ENCODE measurements at regions not wholly inside any gene's neighbourhood (a gene's known extent, or its start where the extent isn't known, plus 50 kb on each side); places are given as distances from the start of the nearest gene placed in this dataset.

- ChIA-PET POLR2A (no interaction called here), CTCF (no interaction called here)
- intact Hi-C loops (cut with micrococcal nuclease) = no loop called here
- TF ChIP-seq GATA2 (IDR thresholded peaks at IDR 0.05; ENCODE audit: insufficient read depth, insufficient read length, low read depth, low read length) = no peak
- H4K20me1 ChIP-seq (replicated peaks; ENCODE audit: control insufficient read depth, extremely low read depth, insufficient read depth, low read length) = no peaks in the 10 kb centered on the region
- no peaks in the 10 kb centered on the region for H3K9me1 ChIP-seq (replicated peaks; ENCODE audit: control insufficient read depth, extremely low read depth, insufficient read depth, low read length)
- dilution Hi-C loops (cut with MboI; ENCODE audit: extremely low pct_ligation_motif_present, low sequenced_read_pairs) = no loop called here
- BruUV-seq (replicated peaks) = no TSS peak
- no peak overlapping the region for H3K4me3 ChIP-seq (replicated peaks in 1 of 3; ENCODE audit: insufficient read depth in 1 of 3, low read depth in 1 of 3, low read length in 3 of 3)
- FAIRE-seq (no peak), DNase-seq (ENCODE audit: low read depth, low spot score) (no peak)
- no peak overlapping the region for H3K27ac ChIP-seq (ENCODE audit: insufficient read depth, low read depth, low read length)
- no peaks in the 10 kb centered on the region for H3K79me2 ChIP-seq (ENCODE audit: control insufficient read depth, insufficient read depth, low read length)
- no peaks in the 10 kb centered on the region for H3K9me3 ChIP-seq (replicated peaks; ENCODE audit: control insufficient read depth, insufficient read depth, low read length)
- no peaks in the 10 kb centered on the region for H3K27me3 ChIP-seq (ENCODE audit: control insufficient read depth in 2 of 2, insufficient read depth in 2 of 2, low read length in 2 of 2)
- H2AFZ ChIP-seq (ENCODE audit: low read depth, low read length) = no peak overlapping the region
- no peak overlapping the region for H3K9ac ChIP-seq (replicated peaks; ENCODE audit: extremely low read depth, insufficient read depth, low read length)
- no peak overlapping the region for H3K4me2 ChIP-seq (ENCODE audit: insufficient read depth, low read length)
- H3K4me1 ChIP-seq (ENCODE audit: control insufficient read depth, extremely low read depth, insufficient read depth, low read length) = no peaks in the 10 kb centered on the region
- H3K36me3 ChIP-seq (ENCODE audit: control insufficient read depth in 2 of 2, extremely low read depth in 1 of 2, insufficient read depth in 2 of 2, low read length in 2 of 2) = no peaks in the 10 kb centered on the region
Measured at GRCh38 chrX:125422986-125423385, 103.3 kb downstream of the TEX13C start.

- no peak overlapping the region for H3K4me3 ChIP-seq (replicated peaks in 1 of 3; ENCODE audit: insufficient read depth in 1 of 3, low read depth in 1 of 3, low read length in 3 of 3)
- H3K27ac ChIP-seq (ENCODE audit: insufficient read depth, low read depth, low read length) = no peak overlapping the region
- dilution Hi-C loops (cut with MboI; ENCODE audit: extremely low pct_ligation_motif_present, low sequenced_read_pairs) = no loop called here
- H3K4me2 ChIP-seq (ENCODE audit: insufficient read depth, low read length) = no peak overlapping the region
- no peaks in the 10 kb centered on the region for H3K4me1 ChIP-seq (ENCODE audit: control insufficient read depth, extremely low read depth, insufficient read depth, low read length)
- intact Hi-C loops (cut with micrococcal nuclease) = no loop called here
- no peak overlapping the region for H2AFZ ChIP-seq (ENCODE audit: low read depth, low read length)
- FAIRE-seq (no peak), DNase-seq (ENCODE audit: low read depth, low spot score) (no peak)
- H3K79me2 ChIP-seq (ENCODE audit: control insufficient read depth, insufficient read depth, low read length) = no peaks in the 10 kb centered on the region
- H4K20me1 ChIP-seq (replicated peaks; ENCODE audit: control insufficient read depth, extremely low read depth, insufficient read depth, low read length) = no peaks in the 10 kb centered on the region
- CTCF ChIA-PET = no interaction called here
- H3K9ac ChIP-seq (replicated peaks; ENCODE audit: extremely low read depth, insufficient read depth, low read length) = no peak overlapping the region
- H3K36me3 ChIP-seq (ENCODE audit: control insufficient read depth in 2 of 2, extremely low read depth in 1 of 2, insufficient read depth in 2 of 2, low read length in 2 of 2) = no peaks in the 10 kb centered on the region
- no peaks in the 10 kb centered on the region for H3K27me3 ChIP-seq (ENCODE audit: control insufficient read depth in 2 of 2, insufficient read depth in 2 of 2, low read length in 2 of 2)
- TF ChIP-seq JUN (IDR thresholded peaks at IDR 0.05; ENCODE audit: borderline replicate concordance, insufficient read depth, insufficient read length, low read depth) (no peak), POLR2AphosphoS5 (IDR thresholded peaks at IDR 0.05; ENCODE audit: insufficient read depth, low read depth, low read length) (no peak), GATA2 (IDR thresholded peaks at IDR 0.05; ENCODE audit: insufficient read depth, insufficient read length, low read depth, low read length) (no peak), MYC (IDR thresholded peaks at IDR 0.05; ENCODE audit: low read depth, low read length) (no peak), FOS (IDR thresholded peaks at IDR 0.05; ENCODE audit: borderline replicate concordance, insufficient read depth, low read length) (no peak), EZH2 (IDR thresholded peaks at IDR 0.05; ENCODE audit: borderline replicate concordance, low read depth, low read length, severe bottlenecking) (no peak), MAX (IDR thresholded peaks at IDR 0.05; ENCODE audit: insufficient read depth, insufficient read length) (no peak)
- TF ChIP-seq, protein P1, sequence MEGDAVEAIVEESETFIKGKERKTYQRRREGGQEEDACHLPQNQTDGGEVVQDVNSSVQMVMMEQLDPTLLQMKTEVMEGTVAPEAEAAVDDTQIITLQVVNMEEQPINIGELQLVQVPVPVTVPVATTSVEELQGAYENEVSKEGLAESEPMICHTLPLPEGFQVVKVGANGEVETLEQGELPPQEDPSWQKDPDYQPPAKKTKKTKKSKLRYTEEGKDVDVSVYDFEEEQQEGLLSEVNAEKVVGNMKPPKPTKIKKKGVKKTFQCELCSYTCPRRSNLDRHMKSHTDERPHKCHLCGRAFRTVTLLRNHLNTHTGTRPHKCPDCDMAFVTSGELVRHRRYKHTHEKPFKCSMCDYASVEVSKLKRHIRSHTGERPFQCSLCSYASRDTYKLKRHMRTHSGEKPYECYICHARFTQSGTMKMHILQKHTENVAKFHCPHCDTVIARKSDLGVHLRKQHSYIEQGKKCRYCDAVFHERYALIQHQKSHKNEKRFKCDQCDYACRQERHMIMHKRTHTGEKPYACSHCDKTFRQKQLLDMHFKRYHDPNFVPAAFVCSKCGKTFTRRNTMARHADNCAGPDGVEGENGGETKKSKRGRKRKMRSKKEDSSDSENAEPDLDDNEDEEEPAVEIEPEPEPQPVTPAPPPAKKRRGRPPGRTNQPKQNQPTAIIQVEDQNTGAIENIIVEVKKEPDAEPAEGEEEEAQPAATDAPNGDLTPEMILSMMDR (IDR thresholded peaks at IDR 0.05; ENCODE audit: extremely low read depth in 1 of 2, insufficient read depth in 1 of 2, low read depth in 1 of 2, low read length in 2 of 2) = no peak
- H3K9me3 ChIP-seq (replicated peaks; ENCODE audit: control insufficient read depth, insufficient read depth, low read length) = no peaks in the 10 kb centered on the region
- POLR2A ChIA-PET = no interaction called here
- BruUV-seq (replicated peaks) = no TSS peak
- H3K9me1 ChIP-seq (replicated peaks; ENCODE audit: control insufficient read depth, extremely low read depth, insufficient read depth, low read length) = no peaks in the 10 kb centered on the region
Measured at GRCh38 chrX:125424536-125424935, 104.9 kb downstream of the TEX13C start.
